ENCODE measurements at regions not wholly inside any gene's neighbourhood (a gene's known extent, or its start where the extent isn't known, plus 50 kb on each side); places are given as distances from the start of the nearest gene placed in this dataset.
A peak's percentile ranks its signal among the peaks of the same experiment; 100 is the strongest.
"Not testable (repeated sequence)": the region's sequence is repeated elsewhere in the genome, so short reads cannot be mapped to it uniquely, and the experiment has no call there.

- Histone ChIP-seq H3K4me1 (peaks cover 0 to 9% (median 3%) of the 10 kb centered on the region in 10 experiments; a peak in 4 of 20 replicates), H3K9me3 (replicated peaks in 1 of 11) (peaks cover 12 to 30% (median 18%) of the 10 kb centered on the region in 11 experiments; a peak in 18 of 22 replicates), H4K20me1 (no peaks in the 10 kb centered on the region), H3K27ac (no peak overlapping the region), H3K4me3 (no peak overlapping the region), H3K36me3 (no peaks in the 10 kb centered on the region), H3K4me2 (no peak overlapping the region), H3K27me3 (no peaks in the 10 kb centered on the region), H3K9ac (no peak overlapping the region)
- no peak for TF ChIP-seq Cebpa-rat (IDR thresholded peaks at IDR 0.05)
Observed at GRCh38 chr2:7368211-7368610, 451.0 kb downstream of the RNF144A start.

- H3K36me3 ChIP-seq = no peaks in the 10 kb centered on the region
- peaks cover 3 to 7% (median 6%) of the 10 kb centered on the region in 10 experiments; a peak in 19 of 20 replicates for H3K4me1 ChIP-seq
- H3K4me3 ChIP-seq = no peak overlapping the region
- peaks cover 0 to under 1% (median 0%) of the 10 kb centered on the region in 11 experiments; a peak in 1 of 22 replicates for H3K27me3 ChIP-seq
- no peak overlapping the region for H3K9ac ChIP-seq
- H3K27ac ChIP-seq = no peak overlapping the region
- TF ChIP-seq Cebpa-rat (IDR thresholded peaks at IDR 0.05) = no peak
- H4K20me1 ChIP-seq = no peaks in the 10 kb centered on the region
- peaks cover 9 to 19% (median 11%) of the 10 kb centered on the region in 11 experiments; a peak in 18 of 22 replicates for H3K9me3 ChIP-seq (replicated peaks in 1 of 11)
- H3K4me2 ChIP-seq = no peak overlapping the region
Observed at GRCh38 chr2:7373156-7373555, 455.9 kb downstream of the RNF144A start.

GRCh38 chr2:7375901-7376300, 458.7 kb downstream of the RNF144A start:
- H3K9me3 ChIP-seq (replicated peaks in 1 of 11) = no peaks in the 10 kb centered on the region; a peak in 1 of 22 replicates
- peaks cover 0 to 6% (median 0%) of the 10 kb centered on the region in 11 experiments; a peak in 1 of 22 replicates for H3K27me3 ChIP-seq
- H3K4me3 ChIP-seq = no peak overlapping the region
- H3K36me3 ChIP-seq = no peaks in the 10 kb centered on the region
- H4K20me1 ChIP-seq = no peaks in the 10 kb centered on the region
- H3K4me2 ChIP-seq = no peak overlapping the region
- no peak overlapping the region for H3K9ac ChIP-seq
- H3K27ac ChIP-seq = no peak overlapping the region
- no peak for TF ChIP-seq Cebpa-rat (IDR thresholded peaks at IDR 0.05)
- peaks cover 8 to 24% (median 16%) of the 10 kb centered on the region in 10 experiments; a peak in 19 of 20 replicates for H3K4me1 ChIP-seq

DNA sequence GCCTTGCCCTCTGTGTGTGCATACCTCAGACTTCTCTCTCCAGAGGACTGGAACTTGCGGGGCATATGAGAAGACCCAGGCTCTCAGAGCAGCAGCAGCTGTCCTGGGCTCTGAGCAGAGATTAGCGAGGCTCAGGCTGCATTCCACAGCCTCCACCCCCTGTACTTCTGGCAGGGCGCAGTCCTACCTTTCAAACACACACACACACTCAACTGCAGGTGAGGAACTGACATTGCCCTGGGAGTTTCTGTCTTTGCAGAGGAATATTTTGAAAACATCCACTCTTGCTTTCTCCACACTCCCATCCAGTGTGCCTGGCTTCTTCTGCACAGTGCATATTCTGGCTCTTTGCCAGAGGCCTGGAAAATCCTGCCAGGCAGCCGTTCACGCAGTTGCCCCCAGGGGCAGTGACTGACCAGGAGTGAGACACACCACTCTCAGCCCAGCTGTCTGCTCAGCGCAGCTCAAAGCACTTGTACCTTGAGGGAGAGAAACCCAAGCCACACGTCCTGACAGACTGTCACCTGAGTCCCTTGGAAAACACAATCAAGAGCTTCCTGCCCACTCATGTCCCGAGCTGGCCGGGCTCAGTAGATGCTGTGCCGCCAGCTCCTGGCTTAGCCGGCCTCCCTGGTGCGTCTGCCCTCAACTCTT, 460.8 kb downstream of the RNF144A start:
- peak overlapping the region; percentile 53 to 83 (median 72) for H3K4me2 ChIP-seq

GRCh38 chr2:7378591-7378990, 461.4 kb downstream of the RNF144A start:
- Histone ChIP-seq H3K4me3 (peak overlapping the region in 1 of 10 experiments; percentile 3; a peak in 1 of 20 replicates), H3K27ac (no peak overlapping the region), H3K9me3 (replicated peaks in 1 of 11) (no peaks in the 10 kb centered on the region; a peak in 1 of 22 replicates), H3K27me3 (peaks cover 0 to 6% (median 0%) of the 10 kb centered on the region in 11 experiments; a peak in 1 of 22 replicates), H3K4me2 (peak overlapping the region; percentile 53 to 83 (median 72)), H4K20me1 (no peaks in the 10 kb centered on the region), H3K9ac (0 out of 22 replicates have a peak overlapping the region, but pooled peaks of 1 of the 11 experiments have one; percentile 1), H3K4me1 (peaks cover 8 to 44% (median 33%) of the 10 kb centered on the region in 10 experiments; a peak in 19 of 20 replicates), H3K36me3 (no peaks in the 10 kb centered on the region)
- TF ChIP-seq Cebpa-rat (IDR thresholded peaks at IDR 0.05) = no peak

More for the DNA sequence above, 460.8 kb downstream of the RNF144A start:
- Histone ChIP-seq H4K20me1 (no peaks in the 10 kb centered on the region), H3K4me1 (peaks cover 8 to 43% (median 32%) of the 10 kb centered on the region in 10 experiments; a peak in 19 of 20 replicates), H3K27me3 (peaks cover 0 to 6% (median 0%) of the 10 kb centered on the region in 11 experiments; a peak in 1 of 22 replicates), H3K36me3 (no peaks in the 10 kb centered on the region), H3K27ac (no peak overlapping the region), H3K9me3 (replicated peaks in 1 of 11) (no peaks in the 10 kb centered on the region; a peak in 1 of 22 replicates), H3K4me3 (peak overlapping the region in 1 of 10 experiments; percentile 3; a peak in 1 of 20 replicates), H3K9ac (0 out of 22 replicates have a peak overlapping the region, but pooled peaks of 1 of the 11 experiments have one; percentile 1)
- no peak for TF ChIP-seq Cebpa-rat (IDR thresholded peaks at IDR 0.05)

DNA sequence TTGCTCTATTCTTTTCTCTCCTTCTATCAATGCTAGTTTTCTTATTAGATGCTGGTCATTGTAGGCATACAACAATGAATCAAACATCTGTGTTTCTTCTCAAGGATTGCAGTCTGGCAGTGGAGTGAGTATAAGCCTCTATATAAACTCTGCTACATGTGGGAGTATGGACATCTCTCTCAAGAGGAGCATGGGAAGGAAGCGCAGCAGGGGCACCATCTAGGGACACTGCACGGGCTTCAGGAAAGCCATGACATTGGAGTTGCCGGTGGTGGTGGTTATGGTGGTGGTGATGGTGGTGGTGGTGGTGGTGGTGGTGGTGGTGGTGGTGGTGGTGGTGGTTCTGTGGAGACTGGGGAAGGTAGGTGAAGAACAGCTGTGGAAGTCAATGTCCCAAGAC, 462.6 kb downstream of the RNF144A start:
- H3K4me3 ChIP-seq = no peak overlapping the region
- no peaks in the 10 kb centered on the region for H4K20me1 ChIP-seq
- no peaks in the 10 kb centered on the region; a peak in 1 of 22 replicates for H3K9me3 ChIP-seq (replicated peaks in 1 of 11)
- peaks cover 0 to 6% (median 0%) of the 10 kb centered on the region in 11 experiments; a peak in 1 of 22 replicates for H3K27me3 ChIP-seq
- H3K9ac ChIP-seq = no peak overlapping the region
- H3K4me2 ChIP-seq = no peak overlapping the region
- H3K36me3 ChIP-seq = no peaks in the 10 kb centered on the region
- H3K27ac ChIP-seq = no peak overlapping the region
- H3K4me1 ChIP-seq = peaks cover 9 to 56% (median 41%) of the 10 kb centered on the region in 10 experiments
- TF ChIP-seq Cebpa-rat (IDR thresholded peaks at IDR 0.05) = no peak

- no peaks in the 10 kb centered on the region for H4K20me1 ChIP-seq
- H3K4me3 ChIP-seq = no peak overlapping the region
- no peaks in the 10 kb centered on the region for H3K27me3 ChIP-seq
- H3K36me3 ChIP-seq = no peaks in the 10 kb centered on the region
- peaks cover 4 to 51% (median 37%) of the 10 kb centered on the region in 10 experiments; a peak in 16 of 20 replicates for H3K4me1 ChIP-seq
- no peak for TF ChIP-seq Cebpa-rat (IDR thresholded peaks at IDR 0.05)
- peaks cover 0 to 2% (median 0%) of the 10 kb centered on the region in 11 experiments; a peak in 2 of 22 replicates for H3K9me3 ChIP-seq (replicated peaks in 1 of 11)
- H3K27ac ChIP-seq = no peak overlapping the region
- peak overlapping the region in 9 of 11 experiments; percentile 24 to 75 (median 53); a peak in 19 of 22 replicates for H3K4me2 ChIP-seq
- no peak overlapping the region for H3K9ac ChIP-seq
Observed at GRCh38 chr2:7384773-7385349, 467.6 kb downstream of the RNF144A start.

DNA sequence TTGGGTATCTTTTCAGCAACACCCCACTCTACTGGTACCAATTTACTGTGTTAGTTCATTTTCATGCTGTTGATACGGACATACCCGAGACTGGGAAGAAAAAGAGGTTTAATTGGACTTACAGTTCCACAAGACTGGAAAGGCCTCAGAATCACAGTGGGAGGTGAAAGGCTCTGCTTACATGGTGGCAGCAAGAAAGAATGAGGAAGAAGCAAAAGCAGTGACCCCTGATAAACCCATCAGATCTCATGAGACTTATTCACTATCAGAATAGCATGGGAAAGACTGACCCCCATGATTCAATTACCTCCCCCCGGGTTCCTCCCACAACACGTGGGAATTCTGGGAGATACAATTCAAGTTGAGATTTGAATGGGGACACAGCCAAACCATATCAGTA, 473.1 kb downstream of the RNF144A start:
- not testable (repeated sequence) for H3K4me2 ChIP-seq, H3K4me1 ChIP-seq

GRCh38 chr2:7392076-7392787, 475.0 kb downstream of the RNF144A start:
- Histone ChIP-seq H3K36me3 (no peaks in the 10 kb centered on the region), H3K4me2 (no peak overlapping the region), H4K20me1 (no peaks in the 10 kb centered on the region), H3K9ac (no peak overlapping the region), H3K27me3 (no peaks in the 10 kb centered on the region), H3K4me3 (no peak overlapping the region), H3K27ac (no peak overlapping the region), H3K4me1 (no peaks in the 10 kb centered on the region), H3K9me3 (replicated peaks in 1 of 11) (peaks cover 0 to 2% (median 0%) of the 10 kb centered on the region in 11 experiments; a peak in 1 of 22 replicates)
- no peak for TF ChIP-seq Cebpa-rat (IDR thresholded peaks at IDR 0.05)

More for the DNA sequence above, 473.1 kb downstream of the RNF144A start:
- not testable (repeated sequence) for H3K9ac ChIP-seq; H3K9me3 ChIP-seq (replicated peaks in 1 of 11); H3K4me3 ChIP-seq; H4K20me1 ChIP-seq; H3K27me3 ChIP-seq; H3K27ac ChIP-seq; H3K36me3 ChIP-seq

Data from BLaER1 treated with 17β-estradiol and CSF1 and Interleukin-3, amounts not matched to agents 10 nM and 100 nM (cell line).